DMS79 (cell line): ENCODE measurements at regions not wholly inside any gene's neighbourhood (a gene's known extent, or its start where the extent isn't known, plus 50 kb on each side); places are given as distances from the start of the nearest gene placed in this dataset.
"Not testable (repeated sequence)": the region's sequence is repeated elsewhere in the genome, so short reads cannot be mapped to it uniquely, and the experiment has no call there.

Source experiments
- DNase-seq: peaks from one replicate; lab custom pipeline; 2025; lab: John Stamatoyannopoulos, UW

DNA sequence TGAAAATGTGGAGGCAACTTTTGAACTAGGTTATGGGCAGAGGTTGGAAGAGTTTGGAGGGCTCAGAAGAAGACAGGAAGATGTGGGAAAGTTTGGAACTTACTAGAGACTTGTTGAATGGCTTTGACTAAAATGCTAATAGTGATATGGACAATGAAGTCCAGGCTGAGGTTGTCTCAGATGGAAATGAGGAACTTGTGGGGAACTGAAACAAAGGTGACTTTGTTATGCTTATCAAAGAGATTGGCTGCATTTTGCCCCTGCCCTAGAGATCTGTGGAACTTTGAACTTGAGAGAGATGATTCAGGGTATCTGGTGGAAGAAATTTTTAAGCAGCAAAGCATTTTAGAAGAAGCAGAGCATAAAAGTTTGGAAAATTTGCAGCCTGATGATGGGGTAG, 499.7 kb upstream of the ATP2B1 start:
- DNase-seq: not testable (repeated sequence)

DNA sequence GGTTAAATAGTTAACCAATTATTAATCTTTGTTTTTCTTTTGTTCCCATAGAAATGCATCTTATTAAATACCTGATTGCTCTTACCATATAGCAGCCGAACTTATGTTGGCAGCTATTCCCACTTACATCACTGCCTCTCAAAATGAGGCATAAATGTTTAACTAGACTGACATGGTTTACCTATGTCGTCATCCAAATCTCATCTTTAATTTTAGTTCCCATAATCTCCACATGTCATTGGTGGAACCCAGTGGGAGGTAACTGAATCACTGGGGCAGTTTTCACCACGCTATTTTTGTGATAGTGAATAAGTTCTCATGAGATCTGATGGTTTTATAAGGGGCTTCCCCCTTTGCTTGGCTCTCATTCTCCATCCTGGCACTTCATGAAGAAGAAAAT, 499.2 kb upstream of the ATP2B1 start:
- no peak for DNase-seq

DNA sequence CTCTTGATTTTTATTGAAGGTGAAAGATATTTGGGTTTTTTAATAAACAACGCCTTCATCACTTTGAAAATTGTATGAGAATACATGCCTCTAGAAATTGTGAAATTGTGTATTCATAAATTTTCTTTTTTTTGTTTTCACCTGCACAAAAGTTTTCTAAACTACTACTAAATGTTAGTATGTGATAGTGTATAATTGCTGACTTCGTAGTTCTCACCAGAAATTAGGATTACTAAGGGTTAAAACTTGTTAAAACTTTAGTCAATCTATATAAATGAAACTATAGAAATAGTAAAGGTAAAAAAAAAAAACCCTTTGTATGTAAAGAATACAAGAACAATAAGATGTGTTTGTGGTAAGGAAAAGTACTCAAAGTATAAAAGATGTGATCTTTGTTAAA, 496.5 kb upstream of the ATP2B1 start:
- no peak for DNase-seq

DNA sequence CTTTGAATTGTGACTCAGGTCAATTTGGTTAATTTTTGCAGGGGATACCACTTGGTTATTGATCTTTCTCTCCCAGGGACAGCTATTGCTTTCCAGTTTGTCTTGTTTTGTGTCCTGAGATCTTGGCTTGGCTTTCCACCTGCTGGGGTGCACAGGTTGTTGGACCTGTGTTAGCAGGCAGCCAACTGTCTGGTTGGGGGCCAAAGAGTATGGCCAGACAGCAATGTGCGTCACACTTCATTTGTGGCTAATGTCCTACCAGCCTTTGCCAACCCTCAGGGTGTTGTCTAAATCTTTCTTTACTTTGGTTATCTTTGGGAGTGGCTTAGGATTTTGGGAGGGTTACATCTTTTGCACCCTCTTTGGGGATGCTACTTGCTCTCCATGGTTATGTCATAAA, 494.9 kb upstream of the ATP2B1 start:
- DNase-seq: no peak

DNA sequence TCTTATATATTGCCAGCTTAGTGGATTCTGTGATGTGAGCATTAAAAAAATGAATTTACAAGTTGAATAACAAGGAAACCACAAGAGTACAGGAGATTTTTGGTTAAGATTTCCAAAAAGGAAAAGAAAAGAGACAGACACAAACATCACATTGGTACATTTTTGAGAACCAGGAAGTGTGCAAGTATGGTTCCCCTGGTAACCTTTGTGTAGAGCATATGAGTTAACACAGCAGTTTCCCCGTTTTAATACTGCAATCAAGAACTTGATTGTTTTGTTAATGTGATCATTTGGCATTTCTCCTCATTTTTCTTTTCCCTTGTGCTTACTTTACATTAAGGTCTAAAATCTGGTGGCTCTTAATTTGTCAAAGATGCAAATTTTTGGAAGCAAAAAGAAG, 490.4 kb upstream of the ATP2B1 start:
- DNase-seq: no peak

DNA sequence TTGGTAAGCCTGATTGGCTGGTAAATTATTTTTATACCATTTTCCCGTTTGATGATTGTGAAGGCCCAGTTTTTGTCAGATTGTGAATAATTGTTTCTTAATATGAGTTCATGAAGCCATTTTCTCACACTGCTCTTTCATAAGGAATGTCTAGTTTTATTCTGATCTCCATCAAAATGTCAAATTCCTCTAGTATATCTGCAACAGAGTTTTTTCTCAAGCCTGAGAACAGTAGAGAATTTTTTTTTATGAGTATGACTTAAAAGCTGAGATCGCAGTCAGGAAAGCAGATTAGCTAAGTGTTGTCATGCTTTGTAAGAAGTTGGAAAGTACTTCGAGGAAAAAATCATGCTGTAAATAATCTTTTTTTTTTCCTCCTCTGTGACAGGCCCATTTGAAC, 484.9 kb upstream of the ATP2B1 start:
- DNase-seq: no peak

DNA sequence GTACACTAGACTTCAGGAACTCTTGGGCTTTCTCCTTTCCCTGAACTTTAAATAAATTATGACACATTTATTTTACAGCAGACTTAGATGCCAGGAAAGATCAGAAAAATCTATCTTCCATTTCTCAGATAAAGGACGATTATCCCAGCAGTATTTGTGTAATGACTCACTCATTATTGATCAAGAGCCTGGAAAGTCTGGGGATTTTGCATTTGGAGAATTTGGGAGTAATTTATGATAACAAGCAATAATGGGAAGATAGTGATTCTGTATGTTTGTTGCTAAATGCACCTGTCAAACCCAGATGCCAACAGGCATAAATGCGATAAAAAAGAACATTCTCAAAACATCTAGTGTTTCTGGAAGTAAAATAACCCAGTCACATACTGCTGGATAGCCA, 480.2 kb upstream of the ATP2B1 start:
- DNase-seq: no peak

DNA sequence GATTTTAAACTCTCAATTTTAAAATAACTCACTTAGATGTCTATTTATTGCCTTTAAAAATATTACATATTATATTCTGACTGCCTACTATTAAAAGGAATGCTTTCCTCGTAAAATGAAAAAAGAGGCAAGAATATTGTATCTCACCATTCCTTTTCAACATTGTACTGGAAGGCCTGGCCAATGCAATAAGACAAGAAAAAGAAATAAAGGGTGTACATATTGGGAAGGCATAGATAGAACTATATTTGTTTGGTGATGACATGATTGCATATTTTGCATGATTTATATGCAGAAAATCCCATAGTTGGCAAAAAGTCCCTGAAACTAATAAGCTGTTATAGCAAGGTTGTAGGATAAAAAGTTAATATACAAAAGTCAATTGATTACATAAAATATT, 474.6 kb upstream of the ATP2B1 start:
- DNase-seq: no peak

DNA sequence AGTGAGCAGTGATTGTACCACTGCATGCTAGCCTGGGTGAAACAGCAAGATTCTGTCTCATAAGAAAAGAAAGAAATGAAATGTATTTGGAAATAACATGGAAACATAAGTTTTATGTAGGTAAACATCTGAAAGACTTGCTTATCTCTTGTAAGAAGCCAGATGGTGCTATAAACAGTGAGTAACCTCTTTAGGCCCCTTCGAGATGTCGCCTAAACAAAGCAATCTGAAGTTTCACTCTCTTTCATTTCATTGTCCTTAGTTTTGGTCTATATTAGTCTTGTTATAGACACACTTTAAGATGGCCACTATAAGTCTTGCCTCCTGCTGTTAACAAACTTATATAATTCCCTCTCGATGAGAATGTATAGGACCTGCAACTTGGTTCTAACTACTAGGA, 472.6 kb upstream of the ATP2B1 start:
- DNase-seq: no peak

DNA sequence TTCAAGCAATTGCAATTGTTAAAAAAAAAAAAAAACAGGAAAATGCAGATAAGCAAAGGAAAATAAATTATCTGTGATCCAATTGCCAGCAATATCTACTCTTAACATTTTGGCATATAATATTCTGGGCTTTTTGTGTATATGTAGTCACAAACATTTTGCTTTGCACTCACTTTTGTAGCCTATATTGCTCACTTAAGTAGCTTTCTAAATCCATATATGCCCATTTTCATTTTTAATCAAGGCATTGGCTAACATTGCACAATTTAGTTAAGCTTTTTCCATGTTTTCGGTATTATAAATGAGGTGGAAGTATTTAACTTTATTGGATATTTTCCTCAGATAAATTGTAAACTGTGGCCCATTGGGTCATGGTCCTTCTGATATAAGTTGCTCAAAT, 466.3 kb upstream of the ATP2B1 start:
- no peak for DNase-seq

DNA sequence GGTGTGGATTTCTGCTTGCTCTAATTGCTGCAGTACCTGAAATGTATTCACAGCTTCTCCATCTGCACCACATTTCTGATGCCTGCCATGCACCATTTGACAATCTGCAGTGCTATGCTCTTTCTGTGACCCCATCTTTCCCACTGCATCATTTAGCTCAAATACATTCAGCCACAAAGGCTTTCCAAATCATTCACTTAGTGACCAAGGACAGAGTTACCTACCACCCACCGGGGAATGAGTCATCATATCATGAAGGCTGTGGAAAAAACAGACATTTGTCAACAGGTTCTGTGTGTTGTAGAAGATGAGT, 465.5 kb upstream of the ATP2B1 start:
- no peak for DNase-seq

DNA sequence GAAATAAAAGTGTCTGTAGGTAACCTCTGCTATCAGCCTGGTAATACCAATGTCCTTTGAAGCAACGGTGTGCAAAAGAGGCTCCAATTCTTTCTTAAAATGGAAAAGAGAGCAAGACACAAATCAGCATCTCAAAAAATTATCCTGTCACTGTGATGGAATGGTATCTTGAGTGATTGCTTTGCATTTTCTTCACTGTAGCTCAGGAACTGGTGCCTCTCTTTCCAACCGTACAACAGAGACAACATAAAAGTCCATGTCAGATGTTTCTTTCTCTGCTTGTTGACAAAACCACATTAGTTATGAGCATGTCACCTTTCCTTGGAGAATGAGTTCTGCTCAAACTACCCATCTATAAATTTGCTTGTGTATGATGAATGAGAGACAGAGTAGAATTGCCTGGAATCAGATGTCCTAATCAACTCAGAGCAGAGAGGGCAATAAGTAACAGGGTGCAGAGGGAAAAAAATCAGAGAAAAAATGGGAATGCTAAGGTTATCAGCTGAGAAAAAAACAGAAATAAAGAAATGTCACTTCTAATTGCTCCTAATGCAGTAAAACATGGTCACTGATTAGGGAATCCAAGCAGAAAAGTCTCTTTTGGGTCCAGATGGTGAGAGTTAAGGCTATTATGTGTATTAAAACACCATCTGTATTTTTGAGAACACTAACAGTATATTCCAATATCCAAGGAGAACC, 465.0 kb upstream of the ATP2B1 start:
- no peak for DNase-seq

DNA sequence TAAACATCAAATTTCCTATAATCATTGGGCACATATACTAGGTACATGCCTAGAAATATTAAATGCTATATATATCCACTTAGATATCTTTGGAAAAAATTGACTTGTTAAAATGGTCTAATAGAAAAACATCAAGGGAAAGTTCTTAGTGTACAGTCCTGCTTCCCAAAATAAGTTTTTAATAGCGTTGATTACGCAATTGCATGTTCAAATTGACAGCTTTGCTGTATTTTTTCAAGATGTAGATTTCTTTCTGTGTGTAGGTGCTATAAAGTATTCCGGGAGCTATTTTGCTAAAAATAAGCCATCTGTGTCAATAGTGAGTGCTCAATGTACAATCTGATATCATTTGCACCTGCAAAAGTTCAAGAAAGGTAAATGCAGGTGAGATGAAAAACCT, 463.9 kb upstream of the ATP2B1 start:
- DNase-seq: no peak

DNA sequence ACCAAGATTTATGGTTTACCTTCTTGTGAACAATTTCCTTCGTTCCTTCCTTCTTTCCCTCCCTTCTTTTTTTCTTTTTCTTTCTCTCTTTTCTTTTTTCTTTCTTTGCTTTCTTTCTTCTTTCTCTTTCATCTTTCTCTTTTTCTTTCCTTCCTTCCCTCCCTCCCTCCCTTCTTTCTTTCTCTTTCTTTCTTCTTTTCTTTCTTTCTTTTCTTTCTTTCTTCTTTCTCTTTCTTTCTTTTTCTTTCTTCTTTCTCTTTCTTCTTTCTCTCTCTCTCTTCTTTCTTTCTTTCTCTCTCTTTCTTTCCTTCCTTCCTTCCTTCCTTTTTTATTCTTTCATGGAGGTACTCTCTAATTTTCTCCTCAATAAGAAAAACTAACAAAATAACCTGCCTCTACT, 462.1 kb upstream of the ATP2B1 start:
- DNase-seq: no peak

DNA sequence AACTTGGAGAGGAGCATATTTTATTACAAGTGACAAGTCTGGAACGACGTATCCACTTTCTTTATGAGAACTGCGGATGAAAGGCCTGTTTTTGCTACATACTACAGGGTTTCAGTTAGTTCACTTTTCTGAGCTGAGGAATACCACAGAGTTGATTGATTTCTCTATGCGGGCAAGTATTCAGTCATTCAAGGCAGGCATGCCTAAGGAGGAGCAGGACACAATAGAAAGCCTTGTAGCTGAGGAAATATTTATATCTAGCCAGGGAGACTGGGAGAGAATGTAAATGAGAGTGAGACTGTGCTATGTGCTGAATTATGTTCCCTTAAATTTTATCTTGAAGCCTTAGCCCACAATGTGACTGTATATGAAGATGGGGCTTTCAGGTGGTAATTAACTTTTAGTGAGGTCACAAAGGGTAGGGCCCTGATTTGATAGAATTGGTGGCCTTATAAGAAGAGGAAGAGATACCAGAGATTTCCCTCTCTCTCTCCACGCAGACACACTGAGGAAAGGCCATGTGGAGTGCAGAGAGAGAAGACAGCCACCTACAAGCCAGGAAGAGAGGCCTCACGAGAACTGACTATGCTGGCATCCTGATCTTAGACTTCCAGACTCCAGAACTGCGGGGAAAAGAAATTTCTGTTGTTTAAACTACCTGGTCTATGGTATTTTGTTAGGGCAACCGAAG, 459.0 kb upstream of the ATP2B1 start:
- DNase-seq: no peak

DNA sequence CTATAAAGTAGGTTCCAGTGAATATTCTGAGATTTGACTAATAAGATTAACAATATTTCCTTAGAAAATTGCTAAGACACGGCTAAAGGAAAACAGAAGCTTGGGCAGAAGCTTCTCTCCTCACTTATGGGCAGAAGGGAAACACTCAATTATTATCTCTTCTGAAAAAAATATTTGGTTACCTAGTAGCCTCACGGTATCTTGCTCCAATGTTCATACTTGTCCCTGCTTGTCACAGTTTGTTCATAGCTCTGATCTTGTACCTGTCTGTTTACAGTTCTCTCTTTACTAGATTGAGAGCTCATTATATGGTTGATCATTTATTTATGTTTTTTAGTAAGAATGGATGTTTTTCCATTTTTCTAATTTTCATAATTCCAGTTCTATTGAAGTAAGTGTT, 458.0 kb upstream of the ATP2B1 start:
- DNase-seq: no peak

DNA sequence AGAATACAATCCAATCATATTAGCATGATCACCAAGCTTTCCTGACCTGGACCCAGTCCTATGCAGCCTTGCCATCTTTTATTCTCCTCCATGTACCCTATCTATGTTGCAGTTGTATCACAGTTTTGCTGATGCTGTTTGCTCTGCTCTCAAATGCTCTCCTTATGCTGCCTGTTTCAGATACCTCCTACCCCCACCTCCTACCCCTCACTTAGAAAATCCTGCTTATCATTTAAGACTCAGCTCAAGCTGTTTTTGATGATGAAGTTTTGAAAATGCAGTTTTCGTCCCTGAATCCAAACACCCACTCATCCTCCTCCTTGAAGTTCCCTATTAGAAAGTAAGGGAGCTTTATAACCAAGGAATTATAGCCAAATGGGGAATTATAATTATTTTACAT, 457.4 kb upstream of the ATP2B1 start:
- DNase-seq: no peak

DNA sequence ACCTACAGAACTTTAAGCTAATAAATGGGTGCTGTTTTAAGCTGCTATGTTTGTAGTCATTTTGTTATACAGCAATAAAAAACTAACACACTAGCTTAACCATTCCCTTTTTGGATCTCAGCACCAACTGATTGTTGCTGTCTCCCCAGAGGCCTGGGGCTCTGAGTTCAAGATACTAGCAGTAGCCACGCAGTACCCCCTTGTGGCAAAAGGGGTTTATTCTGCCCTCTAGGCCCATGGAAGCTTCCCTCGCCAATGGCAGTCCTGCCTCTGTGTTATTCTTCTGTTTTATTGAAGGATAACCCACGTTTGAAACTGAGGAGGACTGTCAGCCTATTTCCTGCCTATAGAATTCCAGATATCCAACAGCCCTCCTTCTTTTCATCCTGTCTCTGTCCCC, 455.3 kb upstream of the ATP2B1 start:
- no peak for DNase-seq

DNA sequence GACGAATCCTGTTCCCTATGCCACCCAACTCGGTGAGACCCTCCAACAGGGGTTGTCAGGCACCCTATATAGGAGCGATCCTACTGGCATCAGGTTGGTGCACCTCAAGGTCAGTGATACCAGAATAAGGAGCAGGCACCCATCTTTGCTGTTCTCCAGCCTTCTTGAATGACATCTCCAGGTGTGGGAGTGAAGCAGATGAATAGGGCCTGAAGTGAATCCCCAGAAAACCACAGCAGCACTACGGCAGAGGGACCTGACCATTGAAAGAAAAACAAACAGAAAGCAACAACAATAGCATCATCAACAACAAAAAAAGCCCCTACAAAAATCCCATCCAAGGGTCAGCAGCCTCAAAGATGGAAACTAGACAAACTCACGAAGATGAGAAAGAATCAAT, 445.2 kb upstream of the ATP2B1 start:
- DNase-seq: no peak

DNA sequence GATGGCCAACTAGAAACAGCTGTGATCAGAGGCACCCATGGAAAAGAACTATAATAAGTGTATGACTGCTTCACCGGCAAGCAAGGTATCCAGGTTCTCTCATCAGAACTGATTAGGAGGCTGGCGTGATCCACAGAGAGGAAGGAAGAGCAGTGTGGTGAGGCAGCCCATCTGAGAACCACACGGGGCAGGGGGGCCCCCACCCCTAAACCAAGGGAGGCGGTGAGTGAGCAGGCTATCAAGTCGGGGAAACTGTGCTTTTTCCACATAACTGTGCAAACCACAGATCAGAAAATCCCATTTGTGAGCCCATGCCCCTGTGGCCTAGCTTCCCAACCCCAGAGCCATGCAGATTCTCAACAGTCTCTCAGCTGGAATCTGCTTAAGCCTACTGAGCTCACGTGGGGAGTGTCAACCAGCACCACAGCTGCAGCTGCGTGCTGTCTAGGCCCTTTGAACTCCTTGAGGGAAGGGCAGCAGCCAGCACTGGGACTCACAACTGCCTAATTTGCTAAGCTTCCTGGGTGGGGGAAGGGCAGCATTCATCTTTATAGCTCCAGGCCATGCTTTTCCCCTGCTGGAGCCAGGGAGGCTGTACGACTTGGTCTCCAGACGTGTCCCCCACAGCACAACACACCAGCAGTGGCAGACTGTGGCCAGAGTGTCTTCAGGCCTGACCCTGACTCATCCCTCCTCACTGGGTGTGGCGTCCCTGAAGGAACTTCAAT, 444.4 kb upstream of the ATP2B1 start:
- DNase-seq: no peak

DNA sequence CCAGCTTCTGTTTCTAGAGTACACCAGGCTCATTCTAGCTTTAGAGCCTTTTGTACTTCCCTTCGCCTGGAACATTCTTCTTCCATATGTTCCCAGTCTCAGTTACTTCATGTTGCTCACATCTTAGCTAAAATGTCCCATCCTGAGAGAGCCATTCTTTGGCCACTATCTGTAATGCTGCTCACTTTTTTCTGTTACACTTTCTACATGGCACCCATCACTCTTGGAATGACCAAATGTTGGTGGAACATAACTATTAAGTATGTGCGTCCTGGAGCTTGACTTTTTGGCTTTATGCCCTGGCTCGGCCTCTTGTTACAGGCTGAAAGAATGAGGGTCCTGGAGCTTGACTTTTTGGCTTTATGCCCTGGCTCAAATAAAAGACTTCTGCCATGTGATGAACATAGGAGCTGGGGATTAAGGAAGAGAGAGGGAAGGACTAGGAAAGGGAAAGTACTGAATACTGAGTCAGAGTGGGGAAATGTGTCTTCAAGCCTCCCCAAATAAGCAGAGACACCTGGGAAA, 442.9 kb upstream of the ATP2B1 start:
- no peak for DNase-seq

DNA sequence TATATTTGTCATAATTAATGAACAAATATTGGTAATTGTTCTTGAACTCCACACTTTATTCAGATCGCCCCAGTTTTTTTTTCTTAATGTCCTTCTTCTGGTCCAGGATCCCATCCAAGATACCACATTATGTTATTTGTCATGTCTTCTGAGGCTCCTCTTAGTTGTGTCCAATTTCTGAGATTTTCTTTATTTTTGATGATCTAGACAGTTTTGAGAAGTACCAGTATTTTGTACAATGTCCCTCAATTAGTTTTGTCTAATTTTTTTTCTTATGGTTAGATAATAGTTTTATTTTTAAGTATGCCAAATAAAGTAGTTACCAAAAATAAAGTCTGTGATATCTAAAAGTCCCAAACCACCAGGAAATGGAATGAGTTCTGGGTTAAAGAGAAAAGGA, 440.8 kb upstream of the ATP2B1 start:
- no peak for DNase-seq

DNA sequence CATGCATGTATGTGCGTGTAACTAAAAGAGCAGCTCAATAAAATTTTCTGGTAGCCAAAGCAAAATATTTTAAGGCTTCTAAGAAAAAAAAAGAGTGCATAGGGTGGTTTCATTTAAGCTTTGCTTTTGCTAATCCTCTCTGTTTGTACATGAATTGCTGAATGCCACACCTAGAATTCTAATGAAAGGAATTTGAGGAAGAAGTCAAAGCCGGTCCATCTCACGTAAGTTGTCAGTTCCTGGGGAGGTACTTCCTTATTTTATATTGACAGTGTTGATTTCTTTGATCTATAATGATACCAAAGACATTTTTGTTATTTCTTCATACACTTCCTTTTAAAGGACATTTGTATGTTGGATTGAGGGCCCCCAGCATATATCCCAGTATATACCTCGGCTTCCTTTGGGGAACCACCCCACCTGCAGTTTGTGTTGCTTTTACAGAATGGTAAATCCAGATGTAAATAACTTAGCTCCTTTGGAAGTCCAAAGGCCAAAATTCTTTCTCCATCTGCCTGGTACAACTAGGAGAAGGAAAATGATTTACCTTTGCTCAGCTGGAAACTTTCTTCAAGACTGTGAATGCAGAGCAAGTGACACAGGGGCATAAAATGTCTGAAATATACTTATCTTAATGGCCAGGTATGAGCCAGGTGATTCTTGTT, 420.9 kb upstream of the ATP2B1 start:
- no peak for DNase-seq
